Mesothelial cell of epicardium (in vitro differentiated cells): ENCODE measurements at regions not wholly inside any gene's neighbourhood (a gene's known extent, or its start where the extent isn't known, plus 50 kb on each side); places are given as distances from the start of the nearest gene placed in this dataset.

Source experiments
- DNase-seq, 2 experiments: peaks; one replicate each; pipeline ENCODE4 v3.0.0; 2021; ENCODE audit warnings: low spot score in 2 of 2; ENCODE audit not compliant: unreplicated experiment in 2 of 2
- H3K27ac Mint-ChIP-seq: 2 replicates; pipeline ENCODE4 v1.8.0; 2021; ENCODE audit warnings: mixed read lengths
- H3K27me3 Mint-ChIP-seq: 2 replicates; pipeline ENCODE4 v1.8.0; 2021; ENCODE audit warnings: low read depth, mixed read lengths
- H3K36me3 Mint-ChIP-seq: 2 replicates; pipeline ENCODE4 v1.8.0; 2021; ENCODE audit warnings: mixed read lengths
- H3K4me1 Mint-ChIP-seq: 2 replicates; pipeline ENCODE4 v1.8.0; 2021; ENCODE audit warnings: mixed read lengths
- H3K4me3 Mint-ChIP-seq: 2 replicates; pipeline ENCODE4 v1.8.0; 2021; ENCODE audit warnings: mild to moderate bottlenecking, moderate library complexity, mixed read lengths
- H3K9me3 Mint-ChIP-seq: 2 replicates; pipeline ENCODE4 v1.8.0; 2021; ENCODE audit warnings: mixed read lengths
- TF ChIP-seq, protein P1 (sequence below): fragments of 200-600 bp; sonication (generic); IDR thresholded peaks from one replicate; pipeline ENCODE4 v1.5.0; 2021; ENCODE audit warnings: antibody characterized with exemption; ENCODE audit not compliant: unreplicated experiment

DNA sequence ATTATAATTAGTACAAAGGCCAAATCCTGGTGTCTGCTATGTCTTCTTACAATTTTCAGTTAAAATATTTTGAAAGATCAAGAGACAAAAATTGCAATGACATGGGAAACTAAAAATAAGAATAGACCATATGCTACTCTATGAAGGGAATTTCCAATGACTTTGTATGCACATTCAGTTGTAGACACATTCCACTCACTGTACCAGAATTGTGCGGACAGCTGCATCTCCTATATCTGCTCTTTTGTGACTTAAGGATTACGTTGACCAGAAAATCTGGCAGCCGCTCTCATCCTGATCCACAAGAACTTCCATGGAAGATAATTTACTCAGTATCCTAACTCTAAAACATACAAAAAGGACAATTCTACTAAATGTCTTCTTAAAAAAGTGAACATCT, 493.9 kb upstream of the KCNMB2 start:
- no peaks in the 10 kb centered on the region for H3K36me3 Mint-ChIP-seq
- H3K4me1 Mint-ChIP-seq, result no peaks in the 10 kb centered on the region
- peaks cover 5% of the 10 kb centered on the region for H3K9me3 Mint-ChIP-seq
- H3K27ac Mint-ChIP-seq, result no peak overlapping the region
- no peaks in the 10 kb centered on the region for H3K27me3 Mint-ChIP-seq
- TF ChIP-seq, protein P1, sequence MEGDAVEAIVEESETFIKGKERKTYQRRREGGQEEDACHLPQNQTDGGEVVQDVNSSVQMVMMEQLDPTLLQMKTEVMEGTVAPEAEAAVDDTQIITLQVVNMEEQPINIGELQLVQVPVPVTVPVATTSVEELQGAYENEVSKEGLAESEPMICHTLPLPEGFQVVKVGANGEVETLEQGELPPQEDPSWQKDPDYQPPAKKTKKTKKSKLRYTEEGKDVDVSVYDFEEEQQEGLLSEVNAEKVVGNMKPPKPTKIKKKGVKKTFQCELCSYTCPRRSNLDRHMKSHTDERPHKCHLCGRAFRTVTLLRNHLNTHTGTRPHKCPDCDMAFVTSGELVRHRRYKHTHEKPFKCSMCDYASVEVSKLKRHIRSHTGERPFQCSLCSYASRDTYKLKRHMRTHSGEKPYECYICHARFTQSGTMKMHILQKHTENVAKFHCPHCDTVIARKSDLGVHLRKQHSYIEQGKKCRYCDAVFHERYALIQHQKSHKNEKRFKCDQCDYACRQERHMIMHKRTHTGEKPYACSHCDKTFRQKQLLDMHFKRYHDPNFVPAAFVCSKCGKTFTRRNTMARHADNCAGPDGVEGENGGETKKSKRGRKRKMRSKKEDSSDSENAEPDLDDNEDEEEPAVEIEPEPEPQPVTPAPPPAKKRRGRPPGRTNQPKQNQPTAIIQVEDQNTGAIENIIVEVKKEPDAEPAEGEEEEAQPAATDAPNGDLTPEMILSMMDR, result no peak
- H3K4me3 Mint-ChIP-seq, result no peak overlapping the region
- DNase-seq, result no peak

DNA sequence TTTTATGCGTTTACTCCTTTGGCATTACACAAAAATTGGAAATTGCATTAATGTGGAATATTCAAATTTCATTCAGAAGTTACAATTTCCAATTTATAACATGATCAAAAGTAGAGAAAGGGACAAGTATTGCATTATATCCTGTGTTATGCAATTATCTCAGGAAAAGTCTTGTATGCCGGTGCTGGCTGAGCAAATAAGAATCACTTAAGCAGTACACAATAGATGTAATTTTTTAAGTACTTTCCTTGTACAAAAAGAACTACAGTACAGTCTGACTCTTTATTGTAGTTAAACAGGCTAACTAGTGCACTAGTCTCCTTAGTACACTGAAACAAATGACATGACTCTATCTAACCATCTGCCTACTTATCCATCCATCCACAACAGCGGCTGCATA, 493.2 kb upstream of the KCNMB2 start:
- H3K9me3 Mint-ChIP-seq, result peaks cover 5% of the 10 kb centered on the region

DNA sequence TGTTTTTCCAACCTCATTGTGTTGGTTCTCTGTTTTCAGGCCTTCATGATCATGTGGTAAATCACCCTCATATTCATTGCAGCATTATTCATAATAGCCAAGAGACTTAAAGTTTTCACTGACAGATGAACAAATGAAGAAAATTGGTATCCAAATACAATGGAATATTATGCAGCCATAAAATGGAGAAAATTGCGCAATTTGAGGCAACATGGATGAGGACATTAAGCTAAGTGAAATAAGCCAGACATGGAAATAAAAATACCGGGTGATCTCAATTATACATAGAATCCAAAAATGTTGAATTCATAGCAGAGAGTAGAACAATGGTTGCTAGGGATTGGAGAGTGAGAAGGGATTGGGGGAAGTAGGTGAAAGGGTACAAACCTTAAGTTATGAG, 491.9 kb upstream of the KCNMB2 start:
- Mint-ChIP-seq H3K9me3 (peaks cover 5% of the 10 kb centered on the region), H3K36me3 (no peaks in the 10 kb centered on the region), H3K27me3 (no peaks in the 10 kb centered on the region), H3K4me1 (no peaks in the 10 kb centered on the region), H3K27ac (no peak overlapping the region), H3K4me3 (no peak overlapping the region)
- TF ChIP-seq, protein P1, result no peak
- no peak for DNase-seq

More for the DNA sequence above, 493.2 kb upstream of the KCNMB2 start:
- no peak overlapping the region for H3K27ac Mint-ChIP-seq
- H3K27me3 Mint-ChIP-seq, result no peaks in the 10 kb centered on the region
- TF ChIP-seq, protein P1, result no peak
- H3K4me1 Mint-ChIP-seq, result no peaks in the 10 kb centered on the region
- DNase-seq, result no peak
- H3K4me3 Mint-ChIP-seq, result no peak overlapping the region
- H3K36me3 Mint-ChIP-seq, result no peaks in the 10 kb centered on the region

DNA sequence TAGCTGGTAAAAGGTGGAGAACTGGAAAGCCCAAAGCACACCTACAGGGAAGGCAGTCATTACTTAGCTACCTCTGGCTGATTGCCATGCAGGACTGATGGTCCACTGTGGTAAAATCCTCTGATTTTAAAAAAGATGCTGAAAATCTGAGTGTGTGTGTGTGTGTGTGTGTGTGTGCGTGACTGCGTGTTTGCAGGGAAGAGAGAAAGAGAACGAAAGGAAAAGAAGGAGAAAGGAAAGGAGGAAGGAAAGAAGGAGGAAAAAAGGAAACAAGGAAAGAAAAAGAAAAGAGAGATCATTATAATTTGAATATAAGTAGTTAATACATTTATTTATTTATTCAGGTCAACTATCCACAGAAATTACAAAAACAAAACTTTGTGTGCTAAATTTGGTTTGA, 488.7 kb upstream of the KCNMB2 start:
- H3K9me3 Mint-ChIP-seq, result peaks cover 5% of the 10 kb centered on the region

DNA sequence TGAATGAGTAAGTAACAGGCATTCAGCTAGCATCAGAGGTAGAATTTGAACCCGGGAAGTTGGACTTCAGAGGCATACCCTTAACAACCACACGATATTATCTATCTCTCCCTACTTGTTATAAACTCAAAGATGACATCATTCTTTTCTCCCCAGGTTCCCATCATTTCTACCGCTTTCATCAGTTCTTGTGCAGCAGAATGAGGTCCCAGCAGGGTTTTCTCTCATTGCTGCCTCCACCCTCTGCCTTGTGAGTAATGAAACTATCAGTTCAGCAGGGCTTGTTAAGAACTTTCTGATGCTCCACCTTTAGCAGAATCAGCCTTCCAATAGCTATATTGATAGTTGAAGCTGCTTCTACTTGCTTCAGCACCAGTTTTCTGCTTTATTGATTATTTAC, 487.5 kb upstream of the KCNMB2 start:
- no peaks in the 10 kb centered on the region for H3K36me3 Mint-ChIP-seq

More for the DNA sequence above, 488.7 kb upstream of the KCNMB2 start:
- Mint-ChIP-seq H3K27ac (no peak overlapping the region), H3K36me3 (no peaks in the 10 kb centered on the region), H3K4me3 (no peak overlapping the region), H3K4me1 (no peaks in the 10 kb centered on the region), H3K27me3 (no peaks in the 10 kb centered on the region)
- DNase-seq, result no peak
- TF ChIP-seq, protein P1, result no peak

More for the DNA sequence above, 487.5 kb upstream of the KCNMB2 start:
- Mint-ChIP-seq H3K27me3 (no peaks in the 10 kb centered on the region), H3K4me3 (no peak overlapping the region), H3K4me1 (no peaks in the 10 kb centered on the region), H3K27ac (no peak overlapping the region), H3K9me3 (peaks cover 5% of the 10 kb centered on the region)
- no peak for DNase-seq
- TF ChIP-seq, protein P1, result no peak
